ENCODE measurements at regions not wholly inside any gene's neighbourhood (a gene's known extent, or its start where the extent isn't known, plus 50 kb on each side); places are given as distances from the start of the nearest gene placed in this dataset.

DNA sequence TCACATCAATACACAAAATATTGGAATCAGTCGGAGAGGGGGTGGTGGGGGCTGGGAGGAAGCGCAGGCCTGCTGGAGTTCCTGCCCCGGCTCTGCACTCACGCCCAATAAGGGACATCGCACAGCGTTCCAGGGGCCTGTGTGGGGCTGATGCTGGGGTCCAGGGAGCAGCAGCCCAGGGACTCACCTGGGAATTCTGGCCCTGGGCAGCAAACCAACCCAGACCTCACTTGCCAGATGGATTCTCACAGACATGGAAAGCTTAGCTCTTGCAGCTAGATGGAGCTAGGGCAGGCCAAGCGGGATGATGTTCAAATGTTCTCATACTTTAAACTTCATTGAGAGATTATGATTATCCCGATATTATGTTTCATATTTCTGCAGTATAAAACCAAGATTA, 266.6 kb upstream of the TANK start:
- TF ChIP-seq, protein P1, sequence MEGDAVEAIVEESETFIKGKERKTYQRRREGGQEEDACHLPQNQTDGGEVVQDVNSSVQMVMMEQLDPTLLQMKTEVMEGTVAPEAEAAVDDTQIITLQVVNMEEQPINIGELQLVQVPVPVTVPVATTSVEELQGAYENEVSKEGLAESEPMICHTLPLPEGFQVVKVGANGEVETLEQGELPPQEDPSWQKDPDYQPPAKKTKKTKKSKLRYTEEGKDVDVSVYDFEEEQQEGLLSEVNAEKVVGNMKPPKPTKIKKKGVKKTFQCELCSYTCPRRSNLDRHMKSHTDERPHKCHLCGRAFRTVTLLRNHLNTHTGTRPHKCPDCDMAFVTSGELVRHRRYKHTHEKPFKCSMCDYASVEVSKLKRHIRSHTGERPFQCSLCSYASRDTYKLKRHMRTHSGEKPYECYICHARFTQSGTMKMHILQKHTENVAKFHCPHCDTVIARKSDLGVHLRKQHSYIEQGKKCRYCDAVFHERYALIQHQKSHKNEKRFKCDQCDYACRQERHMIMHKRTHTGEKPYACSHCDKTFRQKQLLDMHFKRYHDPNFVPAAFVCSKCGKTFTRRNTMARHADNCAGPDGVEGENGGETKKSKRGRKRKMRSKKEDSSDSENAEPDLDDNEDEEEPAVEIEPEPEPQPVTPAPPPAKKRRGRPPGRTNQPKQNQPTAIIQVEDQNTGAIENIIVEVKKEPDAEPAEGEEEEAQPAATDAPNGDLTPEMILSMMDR (conservative IDR thresholded peaks at IDR 0.05; ENCODE audit: low read length), result no peak
- TF ChIP-seq EZH2phosphoT487 (IDR thresholded peaks at IDR 0.05; ENCODE audit: borderline replicate concordance), result no peak

All from Loucy (cell line).